GM20000 (cell line): ENCODE measurements at regions not wholly inside any gene's neighbourhood (a gene's known extent, or its start where the extent isn't known, plus 50 kb on each side); places are given as distances from the start of the nearest gene placed in this dataset.

ENCODE experiments used
- DNase-seq: peaks from one replicate; pipeline ENCODE4 v3.0.0; 2012; ENCODE audit warnings: low spot score
- CTCF ChIP-seq: IDR thresholded peaks from 2 replicates; pipeline ENCODE4 v1.5.1; 2012; ENCODE audit warnings: mild to moderate bottlenecking, control low read depth; ENCODE audit errors: extremely low read depth, missing control alignments

GRCh38 chr12:88413646-88414045 is 166.6 kb downstream of the KITLG start:
- TF ChIP-seq CTCF = no peak
- no peak for DNase-seq

GRCh38 chr12:88416155-88416554 is 164.1 kb downstream of the KITLG start:
- no peak for TF ChIP-seq CTCF
- no peak for DNase-seq

- no peak for TF ChIP-seq CTCF
- DNase-seq = no peak
These were observed 163.5 kb downstream of the KITLG start for GRCh38 chr12:88416786-88417185.

- no peak for TF ChIP-seq CTCF
- no peak for DNase-seq
These were observed 162.7 kb downstream of the KITLG start for GRCh38 chr12:88417531-88417930.

- no peak for TF ChIP-seq CTCF
- DNase-seq = no peak
These were observed 161.3 kb downstream of the KITLG start for GRCh38 chr12:88418856-88419497.

- no peak for DNase-seq
- TF ChIP-seq CTCF = no peak
These were observed 160.5 kb downstream of the KITLG start for GRCh38 chr12:88419794-88420193.

GRCh38 chr12:88420457-88420856 is 159.8 kb downstream of the KITLG start:
- no peak for TF ChIP-seq CTCF
- DNase-seq = no peak
